GM12878 (cell line): ENCODE measurements at regions not wholly inside any gene's neighbourhood (a gene's known extent, or its start where the extent isn't known, plus 50 kb on each side); places are given as distances from the start of the nearest gene placed in this dataset.

Experiments used
- ATAC-seq: fragments of 200-7000 bp; cut with Tn5 transposase; 3 replicates; pipeline ENCODE4 v1.9.1; 2020; ENCODE audit warnings: mild to moderate bottlenecking, moderate library complexity
- BruUV-seq: library from RNA; stranded (reverse); fragments of 400-500 nt; replicated peaks from 2 replicates; lab custom pipeline; 2021; lab: Mats Ljungman, UMichigan
- CTCF ChIA-PET: fragments of 300-600 bp; sonication (Branson Sonifier 250); formaldehyde crosslinking; extraction: SDS; loops from one replicate; lab custom pipeline; 2021; ENCODE audit warnings: inconsistent platforms; lab: Yijun Ruan, JAX
- POLR2A ChIA-PET: fragments of 350-600 bp; formaldehyde crosslinking; extraction: SDS; loops from one replicate; lab custom pipeline; 2021; ENCODE audit warnings: inconsistent platforms; lab: Charles Lee
- RAD21 ChIA-PET: fragments of 300-600 bp; sonication (Branson Sonifier 250); formaldehyde crosslinking; loops from one replicate; lab custom pipeline; 2023; ENCODE audit warnings: antibody characterized with exemption; ENCODE audit not compliant: unreplicated experiment; lab: Charles Lee
- SMC1A ChIA-PET: fragments of 300-600 bp; sonication (Branson Sonifier 250); formaldehyde crosslinking; loops from one replicate; lab custom pipeline; 2023; ENCODE audit not compliant: unreplicated experiment, uncharacterized antibody; lab: Charles Lee
- DNase-seq: peaks from one replicate; pipeline ENCODE4 v3.0.0-alpha.2; 2011; ENCODE audit warnings: low read depth, low spot score
- FAIRE-seq: peaks from 3 replicates; lab custom pipeline; 2011; peaks lifted over from hg19 to GRCh38; lab: Jason Lieb, UNC
- H2AFZ ChIP-seq: 2 replicates; pipeline ENCODE4 v1.6.0; 2011; ENCODE audit warnings: low read depth, low read length, control low read depth; ENCODE audit not compliant: control insufficient read depth
- H3K27ac ChIP-seq: 2 replicates; pipeline ENCODE4 v1.5.1; 2011; ENCODE audit warnings: control low read depth; ENCODE audit not compliant: control insufficient read depth, insufficient read depth
- H3K27me3 ChIP-seq, 2 experiments: replicated peaks in 1 of 2; 2 replicates each; pipeline versions ENCODE4 v1.6.0 to v1.6.1; 2011; ENCODE audit warnings: low read length in 1 of 2; ENCODE audit not compliant: control insufficient read depth in 2 of 2, insufficient read depth in 2 of 2
- H3K36me3 ChIP-seq, 2 experiments: 2 replicates each; pipeline ENCODE4 v1.5.1; 2011; ENCODE audit warnings: low read length in 1 of 2; ENCODE audit not compliant: control insufficient read depth in 2 of 2, insufficient read depth in 2 of 2
- H3K4me1 ChIP-seq: 2 replicates; pipeline ENCODE4 v1.6.1; 2011; ENCODE audit warnings: mild to moderate bottlenecking, low read length, moderate library complexity, mixed read lengths; ENCODE audit not compliant: control insufficient read depth, insufficient read depth
- H3K4me2 ChIP-seq: 2 replicates; pipeline ENCODE4 v1.6.0; 2011; ENCODE audit warnings: control low read depth; ENCODE audit not compliant: control insufficient read depth, insufficient read depth
- H3K4me3 ChIP-seq: fragments of 200-600 bp; sonication (generic); 2 replicates; pipeline ENCODE4 v1.5.1; 2016
- H3K79me2 ChIP-seq: 2 replicates; pipeline ENCODE4 v1.6.0; 2011; ENCODE audit warnings: low read length; ENCODE audit not compliant: control insufficient read depth, insufficient read depth
- H3K9ac ChIP-seq: 2 replicates; pipeline ENCODE4 v1.8.0; 2011; ENCODE audit warnings: low read length, control low read depth, mixed read lengths; ENCODE audit not compliant: control insufficient read depth, insufficient read depth
- H3K9me3 ChIP-seq: replicated peaks from 3 replicates; pipeline ENCODE4 v1.5.1; 2011; ENCODE audit warnings: mild to moderate bottlenecking, low read length; ENCODE audit not compliant: control insufficient read depth, insufficient read depth
- H4K20me1 ChIP-seq: 2 replicates; pipeline ENCODE4 v1.6.0; 2011; ENCODE audit not compliant: control insufficient read depth, insufficient read depth
- FOXK2 ChIP-seq: fragments of 450-650 bp; IDR thresholded peaks from 2 replicates; pipeline ENCODE4 v1.6.1; 2017; ENCODE audit warnings: mild to moderate bottlenecking, moderate library complexity
- FOXM1 ChIP-seq: IDR thresholded peaks from 2 replicates; pipeline ENCODE4 v1.6.1; 2012; ENCODE audit warnings: low read depth, mild to moderate bottlenecking, inconsistent platforms, low read length, moderate library complexity
- GATAD2B ChIP-seq: fragments of 450-650 bp; conservative IDR thresholded peaks from 2 replicates; pipeline ENCODE4 v1.6.1; 2017; ENCODE audit warnings: low read depth, mild to moderate bottlenecking, moderate library complexity
- IRF4 ChIP-seq: IDR thresholded peaks from 2 replicates; pipeline ENCODE4 v1.6.1; 2011; ENCODE audit warnings: low read depth, low read length
- MEF2B ChIP-seq: fragments of 450-650 bp; IDR thresholded peaks from 2 replicates; pipeline ENCODE4 v1.6.1; 2018; ENCODE audit warnings: mild to moderate bottlenecking, moderate library complexity; ENCODE audit not compliant: partially characterized antibody, poor library complexity, severe bottlenecking
- MYB ChIP-seq: fragments of 150-350 bp; IDR thresholded peaks from 2 replicates; pipeline ENCODE4 v1.6.1; 2014; ENCODE audit warnings: mild to moderate bottlenecking, low read depth, low read length, borderline replicate concordance
- NR2F1 ChIP-seq: fragments of 450-650 bp; conservative IDR thresholded peaks from 2 replicates; pipeline ENCODE4 v1.6.1; 2017; ENCODE audit warnings: mild to moderate bottlenecking
- SMARCA5 ChIP-seq: fragments of 450-650 bp; IDR thresholded peaks from 2 replicates; pipeline ENCODE4 v1.6.1; 2017; ENCODE audit warnings: mild to moderate bottlenecking
- SREBF1 ChIP-seq: IDR thresholded peaks from 2 replicates; pipeline ENCODE4 v1.6.1; 2012; ENCODE audit warnings: mild to moderate bottlenecking, low read length
- WGBS: methylation state at CpG from one replicate; pipeline ENCODE4 v1.1.6; 2016; ENCODE audit warnings: low lambda C conversion rate; ENCODE audit not compliant: insufficient replicate concordance, insufficient coverage; ENCODE audit errors: missing lambda C conversion rate; 5-methylcytosine and 5-hydroxymethylcytosine counted together
- in situ Hi-C: fragments of 300-500 bp; cut with MboI; formaldehyde crosslinking; loops from 9 replicates; pipeline ENCODE4 v1.14.3; 2018; ENCODE audit warnings: mixed read lengths
- intact Hi-C: fragments of 100-400 bp; cut with micrococcal nuclease; formaldehyde crosslinking; loops from one replicate; pipeline ENCODE4 v1.14.2; 2022; ENCODE audit not compliant: unreplicated experiment
- TF ChIP-seq, protein P1 (sequence below): fragments of 450-650 bp; IDR thresholded peaks from 2 replicates; pipeline ENCODE4 v1.6.1; 2017; ENCODE audit warnings: low read depth, mild to moderate bottlenecking, moderate library complexity
- TF ChIP-seq, protein P2 (sequence below): IDR thresholded peaks from 2 replicates; pipeline ENCODE4 v1.6.1; 2011; ENCODE audit warnings: borderline replicate concordance, low read depth, mild to moderate bottlenecking, moderate library complexity, low read length; ENCODE audit not compliant: insufficient read depth, poor library complexity, severe bottlenecking
- TF ChIP-seq, protein P3 (sequence below): IDR thresholded peaks from 2 replicates; pipeline ENCODE4 v1.6.1; 2012; ENCODE audit warnings: improper control_type of control experiment, low read depth, low read length; ENCODE audit not compliant: insufficient replicate concordance
- TF ChIP-seq, protein P4 (sequence below): fragments of 450-650 bp; IDR thresholded peaks from 2 replicates; pipeline ENCODE4 v1.6.1; 2017; ENCODE audit warnings: borderline replicate concordance
- TF ChIP-seq, protein P5 (sequence below): fragments of 150-350 bp; IDR thresholded peaks from 2 replicates; pipeline ENCODE4 v1.6.1; 2014; ENCODE audit warnings: mild to moderate bottlenecking, low read depth, low read length

DNA sequence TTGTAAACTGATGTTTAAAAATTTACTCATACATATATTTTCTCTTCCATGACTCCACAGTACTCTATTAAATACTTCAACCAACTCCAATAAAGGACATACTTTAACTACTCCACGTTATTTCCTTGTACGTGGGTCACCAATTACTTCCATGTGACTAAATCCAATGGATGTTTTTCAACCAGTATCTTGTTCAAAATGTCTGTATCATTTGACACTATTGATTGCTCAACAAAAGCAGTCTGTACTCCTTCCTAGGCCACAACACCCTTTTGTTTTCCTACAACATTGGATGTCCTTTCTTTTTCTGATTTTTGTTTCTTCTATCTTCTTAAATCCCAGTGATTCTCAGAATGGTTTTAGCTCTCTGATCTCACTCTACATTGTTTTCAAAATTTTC lies 943.7 kb downstream of the EFNA5 start:
- no TSS peak for BruUV-seq
- WGBS, result 18% methylated on average over 2 of the region's 2 CpGs
- intact Hi-C loops, result no loop called here
- Histone ChIP-seq H3K9me3 (no peaks in the 10 kb centered on the region), H3K36me3 (no peaks in the 10 kb centered on the region), H2AFZ (no peak overlapping the region), H3K4me3 (no peak overlapping the region), H3K4me1 (no peaks in the 10 kb centered on the region), H3K79me2 (no peaks in the 10 kb centered on the region), H3K9ac (no peak overlapping the region), H3K27me3 (no peaks in the 10 kb centered on the region), H3K27ac (no peak overlapping the region), H4K20me1 (no peaks in the 10 kb centered on the region), H3K4me2 (no peak overlapping the region)
- ATAC-seq (no peak), FAIRE-seq (no peak), DNase-seq (no peak)
- ChIA-PET CTCF (no interaction called here), POLR2A (no interaction called here), SMC1A (no interaction called here), RAD21 (no interaction called here)
- in situ Hi-C loops, result no loop called here
- TF ChIP-seq FOXM1 (no peak), SMARCA5 (no peak), FOXK2 (no peak), MEF2B (no peak), MYB (no peak), GATAD2B (no peak), SREBF1 (no peak), NR2F1 (no peak), IRF4 (no peak)
- TF ChIP-seq, protein P1, sequence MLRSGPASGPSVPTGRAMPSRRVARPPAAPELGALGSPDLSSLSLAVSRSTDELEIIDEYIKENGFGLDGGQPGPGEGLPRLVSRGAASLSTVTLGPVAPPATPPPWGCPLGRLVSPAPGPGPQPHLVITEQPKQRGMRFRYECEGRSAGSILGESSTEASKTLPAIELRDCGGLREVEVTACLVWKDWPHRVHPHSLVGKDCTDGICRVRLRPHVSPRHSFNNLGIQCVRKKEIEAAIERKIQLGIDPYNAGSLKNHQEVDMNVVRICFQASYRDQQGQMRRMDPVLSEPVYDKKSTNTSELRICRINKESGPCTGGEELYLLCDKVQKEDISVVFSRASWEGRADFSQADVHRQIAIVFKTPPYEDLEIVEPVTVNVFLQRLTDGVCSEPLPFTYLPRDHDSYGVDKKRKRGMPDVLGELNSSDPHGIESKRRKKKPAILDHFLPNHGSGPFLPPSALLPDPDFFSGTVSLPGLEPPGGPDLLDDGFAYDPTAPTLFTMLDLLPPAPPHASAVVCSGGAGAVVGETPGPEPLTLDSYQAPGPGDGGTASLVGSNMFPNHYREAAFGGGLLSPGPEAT, result no peak
- TF ChIP-seq, protein P2, sequence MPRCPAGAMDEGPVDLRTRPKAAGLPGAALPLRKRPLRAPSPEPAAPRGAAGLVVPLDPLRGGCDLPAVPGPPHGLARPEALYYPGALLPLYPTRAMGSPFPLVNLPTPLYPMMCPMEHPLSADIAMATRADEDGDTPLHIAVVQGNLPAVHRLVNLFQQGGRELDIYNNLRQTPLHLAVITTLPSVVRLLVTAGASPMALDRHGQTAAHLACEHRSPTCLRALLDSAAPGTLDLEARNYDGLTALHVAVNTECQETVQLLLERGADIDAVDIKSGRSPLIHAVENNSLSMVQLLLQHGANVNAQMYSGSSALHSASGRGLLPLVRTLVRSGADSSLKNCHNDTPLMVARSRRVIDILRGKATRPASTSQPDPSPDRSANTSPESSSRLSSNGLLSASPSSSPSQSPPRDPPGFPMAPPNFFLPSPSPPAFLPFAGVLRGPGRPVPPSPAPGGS, result no peak
- TF ChIP-seq, protein P3, sequence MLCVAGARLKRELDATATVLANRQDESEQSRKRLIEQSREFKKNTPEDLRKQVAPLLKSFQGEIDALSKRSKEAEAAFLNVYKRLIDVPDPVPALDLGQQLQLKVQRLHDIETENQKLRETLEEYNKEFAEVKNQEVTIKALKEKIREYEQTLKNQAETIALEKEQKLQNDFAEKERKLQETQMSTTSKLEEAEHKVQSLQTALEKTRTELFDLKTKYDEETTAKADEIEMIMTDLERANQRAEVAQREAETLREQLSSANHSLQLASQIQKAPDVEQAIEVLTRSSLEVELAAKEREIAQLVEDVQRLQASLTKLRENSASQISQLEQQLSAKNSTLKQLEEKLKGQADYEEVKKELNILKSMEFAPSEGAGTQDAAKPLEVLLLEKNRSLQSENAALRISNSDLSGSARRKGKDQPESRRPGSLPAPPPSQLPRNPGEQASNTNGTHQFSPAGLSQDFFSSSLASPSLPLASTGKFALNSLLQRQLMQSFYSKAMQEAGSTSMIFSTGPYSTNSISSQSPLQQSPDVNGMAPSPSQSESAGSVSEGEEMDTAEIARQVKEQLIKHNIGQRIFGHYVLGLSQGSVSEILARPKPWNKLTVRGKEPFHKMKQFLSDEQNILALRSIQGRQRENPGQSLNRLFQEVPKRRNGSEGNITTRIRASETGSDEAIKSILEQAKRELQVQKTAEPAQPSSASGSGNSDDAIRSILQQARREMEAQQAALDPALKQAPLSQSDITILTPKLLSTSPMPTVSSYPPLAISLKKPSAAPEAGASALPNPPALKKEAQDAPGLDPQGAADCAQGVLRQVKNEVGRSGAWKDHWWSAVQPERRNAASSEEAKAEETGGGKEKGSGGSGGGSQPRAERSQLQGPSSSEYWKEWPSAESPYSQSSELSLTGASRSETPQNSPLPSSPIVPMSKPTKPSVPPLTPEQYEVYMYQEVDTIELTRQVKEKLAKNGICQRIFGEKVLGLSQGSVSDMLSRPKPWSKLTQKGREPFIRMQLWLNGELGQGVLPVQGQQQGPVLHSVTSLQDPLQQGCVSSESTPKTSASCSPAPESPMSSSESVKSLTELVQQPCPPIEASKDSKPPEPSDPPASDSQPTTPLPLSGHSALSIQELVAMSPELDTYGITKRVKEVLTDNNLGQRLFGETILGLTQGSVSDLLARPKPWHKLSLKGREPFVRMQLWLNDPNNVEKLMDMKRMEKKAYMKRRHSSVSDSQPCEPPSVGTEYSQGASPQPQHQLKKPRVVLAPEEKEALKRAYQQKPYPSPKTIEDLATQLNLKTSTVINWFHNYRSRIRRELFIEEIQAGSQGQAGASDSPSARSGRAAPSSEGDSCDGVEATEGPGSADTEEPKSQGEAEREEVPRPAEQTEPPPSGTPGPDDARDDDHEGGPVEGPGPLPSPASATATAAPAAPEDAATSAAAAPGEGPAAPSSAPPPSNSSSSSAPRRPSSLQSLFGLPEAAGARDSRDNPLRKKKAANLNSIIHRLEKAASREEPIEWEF, result no peak
- TF ChIP-seq, protein P4, sequence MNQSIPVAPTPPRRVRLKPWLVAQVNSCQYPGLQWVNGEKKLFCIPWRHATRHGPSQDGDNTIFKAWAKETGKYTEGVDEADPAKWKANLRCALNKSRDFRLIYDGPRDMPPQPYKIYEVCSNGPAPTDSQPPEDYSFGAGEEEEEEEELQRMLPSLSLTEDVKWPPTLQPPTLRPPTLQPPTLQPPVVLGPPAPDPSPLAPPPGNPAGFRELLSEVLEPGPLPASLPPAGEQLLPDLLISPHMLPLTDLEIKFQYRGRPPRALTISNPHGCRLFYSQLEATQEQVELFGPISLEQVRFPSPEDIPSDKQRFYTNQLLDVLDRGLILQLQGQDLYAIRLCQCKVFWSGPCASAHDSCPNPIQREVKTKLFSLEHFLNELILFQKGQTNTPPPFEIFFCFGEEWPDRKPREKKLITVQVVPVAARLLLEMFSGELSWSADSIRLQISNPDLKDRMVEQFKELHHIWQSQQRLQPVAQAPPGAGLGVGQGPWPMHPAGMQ, result no peak
- TF ChIP-seq, protein P5, sequence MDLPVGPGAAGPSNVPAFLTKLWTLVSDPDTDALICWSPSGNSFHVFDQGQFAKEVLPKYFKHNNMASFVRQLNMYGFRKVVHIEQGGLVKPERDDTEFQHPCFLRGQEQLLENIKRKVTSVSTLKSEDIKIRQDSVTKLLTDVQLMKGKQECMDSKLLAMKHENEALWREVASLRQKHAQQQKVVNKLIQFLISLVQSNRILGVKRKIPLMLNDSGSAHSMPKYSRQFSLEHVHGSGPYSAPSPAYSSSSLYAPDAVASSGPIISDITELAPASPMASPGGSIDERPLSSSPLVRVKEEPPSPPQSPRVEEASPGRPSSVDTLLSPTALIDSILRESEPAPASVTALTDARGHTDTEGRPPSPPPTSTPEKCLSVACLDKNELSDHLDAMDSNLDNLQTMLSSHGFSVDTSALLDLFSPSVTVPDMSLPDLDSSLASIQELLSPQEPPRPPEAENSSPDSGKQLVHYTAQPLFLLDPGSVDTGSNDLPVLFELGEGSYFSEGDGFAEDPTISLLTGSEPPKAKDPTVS, result no peak
